Germinal center (tissue), 1 donor: ENCODE measurements at regions not wholly inside any gene's neighbourhood (a gene's known extent, or its start where the extent isn't known, plus 50 kb on each side); places are given as distances from the start of the nearest gene placed in this dataset.
"Not testable (repeated sequence)": the region's sequence is repeated elsewhere in the genome, so short reads cannot be mapped to it uniquely, and the experiment has no call there.

ENCODE experiments used
- DNase-seq: peaks from one replicate; pipeline ENCODE4 v3.0.0; 2012; ENCODE audit warnings: mixed read lengths, low spot score

- DNase-seq = no peak
These were observed 704.9 kb upstream of the LRRN3 start for GRCh38 chr7:110386006-110386405.

- no peak for DNase-seq
These were observed 704.0 kb upstream of the LRRN3 start for GRCh38 chr7:110386913-110387312.

DNA sequence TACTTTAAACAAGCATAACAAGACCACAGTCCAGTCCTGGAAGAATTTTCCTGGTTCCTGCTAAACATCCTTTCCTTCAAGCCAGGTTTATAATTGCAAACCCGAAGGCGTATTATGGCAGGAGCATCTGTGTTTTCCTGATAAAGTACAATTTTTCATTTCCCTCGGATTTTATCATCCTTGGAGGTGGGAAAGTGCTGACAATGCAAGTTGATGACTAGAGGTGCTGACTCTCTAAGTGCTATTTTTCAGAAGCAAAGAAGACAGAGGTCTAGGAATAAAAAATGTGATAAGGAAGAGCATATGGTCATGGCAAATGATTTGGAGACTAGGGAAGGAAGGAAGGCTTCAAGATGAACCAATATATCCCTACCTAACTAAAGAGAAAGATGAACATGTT lies 703.2 kb upstream of the LRRN3 start:
- DNase-seq = no peak

GRCh38 chr7:110388457-110388856 lies 702.5 kb upstream of the LRRN3 start:
- DNase-seq = no peak

GRCh38 chr7:110396021-110396420 lies 694.9 kb upstream of the LRRN3 start:
- no peak for DNase-seq

- no peak for DNase-seq
These were observed 692.8 kb upstream of the LRRN3 start for GRCh38 chr7:110397927-110398660.

GRCh38 chr7:110399421-110399820 lies 691.5 kb upstream of the LRRN3 start:
- DNase-seq = no peak

- DNase-seq = no peak
These were observed 690.5 kb upstream of the LRRN3 start for GRCh38 chr7:110400411-110400810.

DNA sequence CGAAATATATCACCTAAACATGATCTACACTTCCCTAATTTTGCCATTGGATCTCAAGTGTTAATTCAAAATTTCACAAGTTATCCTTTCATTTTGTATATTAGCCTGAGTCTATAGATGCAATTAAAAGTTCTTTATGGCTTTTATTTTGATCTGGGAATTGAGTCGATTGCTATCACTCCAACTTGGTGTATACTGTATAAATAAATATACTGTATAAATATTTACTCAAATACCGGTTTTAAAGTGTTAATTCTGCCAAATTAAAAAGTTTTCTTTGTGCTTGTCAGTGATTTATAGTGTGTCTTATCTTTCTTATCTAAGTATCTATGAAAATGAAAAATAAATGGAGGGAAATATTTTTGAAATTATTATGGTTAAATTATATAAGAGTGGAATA lies 683.7 kb upstream of the LRRN3 start:
- no peak for DNase-seq

- DNase-seq = no peak
These were observed 683.2 kb upstream of the LRRN3 start for GRCh38 chr7:110407706-110408105.

- DNase-seq = no peak
These were observed 678.3 kb upstream of the LRRN3 start for GRCh38 chr7:110412614-110413013.

GRCh38 chr7:110413038-110413437 lies 677.9 kb upstream of the LRRN3 start:
- no peak for DNase-seq

DNA sequence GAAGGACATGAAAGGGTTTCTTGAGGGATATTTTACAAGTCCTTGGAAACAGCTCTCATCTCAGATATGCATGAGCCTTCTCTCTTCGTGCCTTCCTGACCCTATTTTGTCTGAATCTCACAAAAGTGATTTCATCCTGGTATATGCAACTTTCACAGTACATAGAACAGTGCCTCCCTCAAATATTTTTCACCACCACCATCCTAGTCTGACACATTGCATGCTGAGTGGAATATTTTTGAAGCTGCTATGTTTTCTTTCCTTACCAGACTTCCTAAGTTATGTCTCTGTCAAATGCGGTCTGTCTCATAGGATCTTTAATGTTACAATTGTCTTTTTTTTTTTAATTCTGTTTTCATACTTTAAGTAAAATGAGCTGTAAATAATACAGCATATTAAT lies 673.3 kb upstream of the LRRN3 start:
- no peak for DNase-seq

- no peak for DNase-seq
These were observed 672.2 kb upstream of the LRRN3 start for GRCh38 chr7:110418659-110419280.

DNA sequence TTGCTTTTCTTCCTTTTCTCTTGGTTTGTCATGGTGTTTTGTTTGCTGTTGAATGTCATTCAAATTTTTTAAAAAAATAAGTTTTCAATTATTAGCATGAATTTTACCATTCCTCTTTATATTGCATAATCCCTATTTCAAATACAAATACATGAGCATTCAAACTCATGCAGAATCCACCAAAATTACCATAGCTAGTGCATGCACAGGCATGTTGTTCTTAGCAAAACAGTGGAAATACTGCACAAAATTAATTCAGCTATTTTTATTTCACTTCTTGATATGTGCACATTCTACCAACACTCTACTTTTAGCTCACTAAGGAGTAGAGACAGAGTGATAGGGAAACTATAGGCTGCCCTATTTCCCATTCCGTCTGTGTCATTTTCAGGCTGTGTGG lies 670.1 kb upstream of the LRRN3 start:
- no peak for DNase-seq

- DNase-seq = no peak
These were observed 669.3 kb upstream of the LRRN3 start for GRCh38 chr7:110421490-110422241.

- DNase-seq = no peak
These were observed 658.8 kb upstream of the LRRN3 start for GRCh38 chr7:110432061-110432553.

- DNase-seq = not testable (repeated sequence)
These were observed 652.0 kb upstream of the LRRN3 start for GRCh38 chr7:110438926-110439325.

DNA sequence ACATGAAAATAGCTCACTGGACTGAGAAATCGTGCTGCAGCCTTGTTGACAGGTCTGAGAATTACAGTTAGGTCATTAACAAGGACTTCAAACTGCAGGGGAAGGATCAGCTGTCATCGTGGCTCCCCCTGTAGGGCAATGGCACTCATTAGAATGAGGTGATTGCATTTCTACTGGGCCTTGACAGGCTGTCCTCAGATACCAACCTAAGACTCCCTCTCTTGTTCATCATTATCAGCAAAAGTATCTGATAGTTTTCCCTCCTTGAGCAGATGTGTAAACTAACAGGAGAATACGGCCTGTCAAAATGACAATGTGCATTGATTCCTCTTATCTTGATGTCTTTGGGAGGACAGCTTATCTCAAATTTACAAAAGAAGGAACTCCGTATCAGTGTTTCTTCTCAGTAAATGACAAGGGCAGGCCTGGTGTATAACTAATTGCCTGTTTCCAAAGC lies 648.5 kb upstream of the LRRN3 start:
- DNase-seq = no peak

- DNase-seq = no peak
These were observed 644.3 kb upstream of the LRRN3 start for GRCh38 chr7:110446658-110447057.

DNA sequence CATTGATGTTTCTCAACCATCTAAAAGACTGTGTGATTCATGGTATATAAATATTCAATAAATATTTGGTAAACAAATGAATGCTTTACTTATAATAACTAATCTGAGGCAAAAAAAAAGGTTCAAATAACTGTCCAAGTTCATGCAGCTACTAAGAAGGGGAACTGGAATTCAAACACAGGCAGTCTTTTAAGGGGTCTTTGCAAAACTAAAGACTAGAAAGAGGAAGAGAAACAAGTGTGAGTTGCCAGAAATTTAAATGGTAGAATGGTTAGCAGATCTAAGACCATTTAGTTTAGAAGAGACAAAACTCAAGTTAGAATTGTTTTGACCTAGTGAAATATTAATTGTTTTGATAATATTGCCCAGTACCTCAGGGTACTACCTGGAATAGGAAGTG lies 642.0 kb upstream of the LRRN3 start:
- DNase-seq = no peak

DNA sequence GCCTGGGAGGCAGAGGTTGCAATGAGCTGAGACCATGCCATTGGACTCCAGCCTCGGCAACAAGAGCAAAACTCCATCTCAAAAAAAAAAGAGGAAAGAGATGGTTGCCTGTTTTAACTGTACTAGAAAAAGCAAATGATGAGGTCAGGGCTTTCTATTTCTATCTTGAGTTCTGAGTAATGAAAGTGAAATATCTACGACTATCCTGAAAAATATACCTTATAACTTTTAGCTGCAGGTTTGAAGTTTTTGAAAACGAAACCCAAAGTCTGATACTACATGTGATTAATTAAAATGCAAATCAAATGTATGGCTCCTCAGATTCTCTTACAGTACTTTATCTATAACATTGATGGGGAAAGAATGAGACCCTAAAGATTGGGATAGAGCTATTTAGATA lies 636.2 kb upstream of the LRRN3 start:
- no peak for DNase-seq

- no peak for DNase-seq
These were observed 629.3 kb upstream of the LRRN3 start for GRCh38 chr7:110461621-110462020.
